HG03045 (cell line): ENCODE measurements at regions not wholly inside any gene's neighbourhood (a gene's known extent, or its start where the extent isn't known, plus 50 kb on each side); places are given as distances from the start of the nearest gene placed in this dataset.
"Not testable (repeated sequence)": the region's sequence is repeated elsewhere in the genome, so short reads cannot be mapped to it uniquely, and the experiment has no call there.

ENCODE experiments used
- ATAC-seq: cut with Tn5 transposase; IDR thresholded peaks from one replicate; pipeline ENCODE4 v1.9.1; 2021; ENCODE audit warnings: mild to moderate bottlenecking, moderate library complexity; ENCODE audit not compliant: unreplicated experiment

GRCh38 chr6:6932968-6933367, 174.8 kb upstream of the RREB1 start:
- ATAC-seq, result no peak

DNA sequence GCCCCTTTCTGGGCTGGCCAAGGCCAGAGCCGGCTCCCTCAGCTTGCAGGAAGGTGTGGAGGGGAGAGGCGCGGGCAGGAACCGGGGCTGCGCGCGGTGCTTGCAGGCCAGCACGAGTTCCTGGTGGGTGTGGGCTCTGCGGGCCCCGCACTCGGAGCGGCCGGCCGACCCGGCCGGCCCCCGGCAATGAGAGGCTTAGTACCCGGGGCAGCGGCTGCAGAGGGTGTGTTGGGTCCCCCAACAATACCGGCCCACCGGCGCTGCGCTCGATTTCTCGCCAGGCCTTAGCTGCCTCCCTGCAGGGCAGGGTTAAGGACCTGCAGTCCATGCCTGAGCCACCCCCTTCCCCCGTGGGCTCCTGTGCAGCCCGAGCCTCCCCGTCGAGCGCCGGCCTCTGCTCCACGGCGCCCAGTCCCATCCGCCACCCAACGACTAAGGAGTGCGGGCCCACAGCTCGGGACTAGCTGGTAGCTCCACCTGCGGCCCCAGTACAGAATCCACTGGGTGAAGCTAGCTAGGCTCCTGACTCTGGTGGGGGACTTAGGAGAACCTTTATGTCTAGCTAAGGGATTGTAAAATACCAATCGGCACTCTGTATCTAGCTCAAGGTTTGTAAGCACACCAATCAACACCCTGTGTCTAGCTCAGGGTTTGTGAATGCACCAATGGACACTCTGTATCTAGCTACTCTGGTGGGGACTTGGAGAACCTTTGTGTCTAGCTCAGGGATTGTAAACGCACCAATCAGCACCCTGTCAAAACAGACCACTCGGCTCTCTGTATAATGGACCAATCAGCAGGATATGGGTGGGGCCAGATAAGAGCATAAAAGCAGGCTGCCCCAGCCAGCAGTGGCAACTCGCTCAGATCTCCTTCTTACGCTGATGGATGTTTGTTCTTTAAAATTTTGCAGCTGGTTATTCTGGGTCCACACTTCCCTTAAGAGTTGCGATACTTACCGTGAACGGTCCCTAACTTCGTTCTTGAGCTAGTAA, 167.4 kb upstream of the RREB1 start:
- ATAC-seq, result no peak

GRCh38 chr6:6941201-6941600, 166.6 kb upstream of the RREB1 start:
- ATAC-seq, result no peak

DNA sequence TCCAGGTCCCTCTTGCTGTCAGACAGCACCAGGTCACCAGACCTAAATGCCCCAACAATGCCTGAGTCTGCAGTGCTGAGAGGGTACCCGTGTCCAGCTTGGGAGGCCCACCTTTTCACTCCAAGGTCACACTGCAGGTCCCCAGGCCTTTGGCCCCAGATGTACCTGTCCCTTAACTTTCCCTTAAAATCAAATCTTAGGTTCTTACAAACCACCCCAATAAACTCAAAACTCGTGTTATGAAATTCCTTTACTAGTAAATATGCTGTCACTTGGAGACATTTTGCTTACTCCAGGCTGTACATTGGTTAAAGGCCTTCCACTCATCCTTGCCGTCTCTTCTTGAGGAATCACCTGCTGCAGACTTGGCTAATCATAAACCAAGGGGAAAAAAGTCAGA, 165.7 kb upstream of the RREB1 start:
- ATAC-seq, result no peak

- peak; percentile 77 for ATAC-seq
Measured at GRCh38 chr6:6942831-6943230, 164.9 kb upstream of the RREB1 start.

DNA sequence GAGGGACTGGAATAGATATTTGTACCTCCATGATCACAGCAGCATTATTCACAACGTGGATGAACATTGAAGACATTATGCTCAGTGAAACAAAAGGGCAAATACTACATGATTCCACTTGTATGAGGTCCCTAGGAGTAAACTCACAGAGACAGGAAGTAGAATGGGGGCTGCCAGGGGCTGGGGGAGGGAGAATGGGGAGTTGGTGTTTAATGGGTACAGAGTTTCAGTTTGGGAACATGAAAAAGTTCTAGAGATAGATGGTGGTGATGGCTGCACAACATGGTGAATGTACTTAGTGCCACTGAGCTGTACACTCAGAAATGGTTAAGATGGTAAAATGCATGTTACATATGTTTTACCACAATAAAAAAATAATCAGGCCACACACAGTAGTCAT, 164.3 kb upstream of the RREB1 start:
- ATAC-seq, result no peak

DNA sequence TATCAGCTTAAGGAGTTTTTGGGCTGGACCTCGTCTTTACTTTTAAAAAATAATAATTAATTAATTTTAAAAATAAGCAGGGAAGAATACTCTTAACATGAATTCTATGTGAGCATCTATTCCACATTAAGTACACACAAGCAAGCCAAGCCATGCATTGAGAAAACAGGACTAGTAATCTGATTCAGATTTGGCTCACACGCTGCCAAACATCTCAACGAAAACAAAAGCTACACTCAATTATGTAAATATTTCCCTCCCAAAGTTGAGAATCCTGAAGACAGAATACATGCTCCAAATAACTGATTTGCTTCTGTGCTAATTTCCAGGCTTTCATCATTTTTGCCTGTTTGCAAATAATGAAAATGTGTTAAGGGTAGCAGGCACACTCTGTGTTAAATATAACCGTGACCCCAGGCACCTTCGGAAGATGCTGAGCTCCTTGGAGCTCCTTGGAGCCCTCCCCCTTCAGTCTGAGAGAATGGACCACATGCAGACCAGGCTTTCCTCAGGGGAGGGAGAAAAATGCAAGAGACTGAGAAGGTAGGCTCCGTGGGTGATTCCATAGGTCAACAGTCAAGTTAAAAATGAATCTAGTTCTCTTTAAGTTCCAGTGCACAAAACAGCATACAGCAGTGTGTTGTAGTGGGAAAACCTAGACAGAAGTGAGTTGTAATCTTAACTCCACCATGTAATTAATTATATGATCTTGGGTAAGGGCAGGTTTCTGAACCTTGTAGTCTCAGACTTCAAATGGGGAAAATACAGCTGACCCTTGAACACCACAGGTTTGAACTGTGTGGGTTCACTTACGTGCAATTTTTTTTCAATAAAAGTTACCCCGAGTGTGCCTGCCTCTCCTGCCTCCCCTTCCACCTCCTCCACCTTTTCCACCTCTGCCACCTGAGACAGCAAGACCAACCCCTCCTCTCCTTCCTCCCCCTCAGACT, 161.3 kb upstream of the RREB1 start:
- ATAC-seq, result no peak

DNA sequence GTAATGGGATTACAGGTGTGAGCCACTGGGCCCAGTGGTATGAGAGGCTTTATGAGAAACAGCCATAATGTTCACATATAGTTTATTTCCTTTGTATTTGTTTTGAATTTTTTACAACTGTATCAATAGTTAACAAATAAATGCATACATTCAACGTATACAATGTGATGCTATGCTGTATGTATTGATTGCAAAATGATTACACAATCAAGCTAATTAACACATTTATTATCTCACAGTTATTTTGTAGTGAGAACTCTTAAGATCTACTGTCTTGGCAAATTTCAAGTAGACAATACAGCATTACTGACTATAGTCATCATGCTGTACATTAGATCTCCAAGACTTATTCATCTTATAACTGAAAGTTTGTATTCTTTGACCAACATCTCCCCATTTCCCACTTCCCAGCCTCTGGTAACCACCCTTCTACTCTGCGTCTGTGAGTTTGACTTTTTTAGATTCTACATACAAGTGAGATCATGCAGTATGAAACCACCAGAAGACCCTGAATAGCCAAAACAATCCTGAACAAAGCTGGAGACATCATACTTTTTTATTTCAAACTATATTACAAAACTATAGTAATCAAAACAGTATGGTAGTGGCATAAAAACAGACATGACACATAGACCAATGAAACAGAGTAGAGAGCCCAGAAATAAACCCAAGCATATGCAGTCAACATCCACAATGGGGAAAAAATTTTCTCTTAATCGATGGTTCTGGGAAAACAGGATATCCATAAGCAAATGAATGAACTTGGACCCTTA, 157.2 kb upstream of the RREB1 start:
- ATAC-seq, result no peak

- no peak for ATAC-seq
Measured at GRCh38 chr6:6951355-6951754, 156.4 kb upstream of the RREB1 start.

DNA sequence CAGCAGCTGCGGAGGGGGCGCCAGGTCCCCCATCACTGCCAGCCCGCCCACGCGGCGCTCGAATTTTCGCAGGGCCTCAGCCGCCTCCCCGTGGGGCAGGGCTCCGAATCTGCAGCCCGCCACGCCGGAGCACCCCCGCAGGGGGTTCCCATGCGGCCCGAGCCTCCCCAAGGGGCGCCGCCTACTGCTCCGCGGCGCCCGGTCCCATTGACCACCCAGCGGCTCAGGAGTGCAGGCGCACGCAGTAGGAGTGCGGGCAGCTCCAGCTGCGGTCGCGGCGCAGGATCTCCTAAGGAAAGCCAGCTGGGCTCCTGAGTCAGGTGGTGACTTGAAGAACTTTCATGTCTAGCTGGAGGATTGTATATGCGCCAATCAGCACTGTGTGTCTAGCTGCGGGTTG, 155.3 kb upstream of the RREB1 start:
- no peak for ATAC-seq

DNA sequence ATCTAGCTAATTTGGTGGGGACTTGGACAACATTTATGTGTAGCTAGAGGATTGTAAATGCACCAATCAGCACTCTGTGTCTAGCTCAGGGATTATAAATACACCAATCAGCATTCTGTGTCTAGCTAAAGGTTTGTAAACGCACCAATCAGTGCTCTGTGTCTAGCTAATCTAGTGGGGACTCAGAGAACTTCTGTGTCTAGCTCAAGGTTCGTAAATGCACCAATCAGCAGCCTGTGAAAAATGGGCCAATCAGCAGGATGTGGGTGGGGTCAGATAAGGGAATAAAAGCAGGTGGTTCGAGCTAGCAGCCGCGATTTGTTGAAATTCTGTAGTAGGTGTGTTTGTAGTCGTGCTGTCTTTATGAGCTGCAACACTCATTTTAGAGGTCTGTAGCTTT, 154.8 kb upstream of the RREB1 start:
- ATAC-seq, result not testable (repeated sequence)

DNA sequence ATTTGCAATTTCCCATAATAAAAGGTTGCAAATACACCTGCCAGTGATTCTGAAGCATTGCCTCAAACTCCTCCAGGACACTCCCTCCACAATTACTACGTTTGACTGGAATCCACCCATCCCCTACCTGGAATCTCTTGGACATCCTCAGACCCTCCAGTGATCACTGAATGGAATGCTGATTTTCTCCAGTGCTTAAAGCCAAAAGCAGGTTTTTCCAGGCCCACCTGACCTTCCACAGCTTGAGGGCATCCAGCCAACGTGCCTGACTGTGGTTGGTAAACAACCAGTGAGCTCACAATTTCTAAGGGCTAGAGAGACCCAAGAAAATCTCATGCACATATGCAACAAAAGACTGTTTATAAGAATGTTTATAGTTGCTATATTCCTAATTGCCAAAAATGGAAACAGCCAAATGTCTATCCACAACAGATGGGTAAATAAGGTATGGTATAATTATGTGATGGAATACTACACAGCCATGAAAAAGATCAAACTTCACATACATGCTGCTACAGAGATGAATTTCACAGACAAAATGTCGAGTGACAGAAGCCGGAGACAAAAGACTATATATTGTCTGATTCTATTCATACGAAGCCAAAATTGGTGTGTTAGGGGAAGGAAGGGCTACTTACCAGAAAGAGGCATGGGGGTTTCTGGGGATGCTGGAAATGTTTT, 147.1 kb upstream of the RREB1 start:
- ATAC-seq, result no peak

- no peak for ATAC-seq
Measured at GRCh38 chr6:6962086-6962485, 145.7 kb upstream of the RREB1 start.

GRCh38 chr6:6962699-6963098, 145.1 kb upstream of the RREB1 start:
- no peak for ATAC-seq

- not testable (repeated sequence) for ATAC-seq
Measured at GRCh38 chr6:6963390-6963789, 144.4 kb upstream of the RREB1 start.

DNA sequence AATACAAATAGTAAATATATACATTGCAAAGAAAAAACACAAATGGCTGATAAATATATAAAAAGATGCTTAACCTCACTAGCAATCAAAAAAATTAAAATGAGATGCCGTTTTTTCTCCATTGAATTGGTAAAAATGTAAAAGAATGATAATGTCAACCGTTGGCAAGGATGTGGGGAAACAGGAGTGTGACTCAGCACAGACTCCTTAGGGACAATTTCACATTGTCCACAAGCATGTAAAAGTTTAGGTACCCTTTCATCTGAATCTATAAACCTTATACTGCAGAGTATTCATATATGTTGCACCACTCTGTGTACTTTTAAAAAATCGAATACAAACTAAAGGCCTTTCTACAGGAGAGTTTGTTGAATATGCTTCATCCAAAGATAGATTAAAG, 143.1 kb upstream of the RREB1 start:
- no peak for ATAC-seq

DNA sequence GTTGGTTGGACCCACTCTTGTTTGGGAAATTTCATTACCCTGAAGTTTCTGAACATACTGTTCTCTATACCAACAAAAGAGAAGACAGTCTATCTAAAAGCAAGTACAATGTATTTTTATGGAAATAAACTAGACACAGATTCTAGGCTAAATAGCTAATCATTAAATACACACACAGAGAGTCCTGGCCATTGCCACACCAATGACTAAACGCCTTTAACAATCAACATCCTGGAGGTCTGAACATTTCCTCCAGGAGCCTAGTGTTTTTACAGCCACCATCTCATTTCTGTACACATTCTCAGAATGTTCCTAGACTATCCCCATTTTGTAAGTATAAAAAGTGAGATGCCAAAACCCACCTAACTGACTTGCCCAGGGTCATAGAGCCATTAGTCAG, 141.6 kb upstream of the RREB1 start:
- no peak for ATAC-seq

DNA sequence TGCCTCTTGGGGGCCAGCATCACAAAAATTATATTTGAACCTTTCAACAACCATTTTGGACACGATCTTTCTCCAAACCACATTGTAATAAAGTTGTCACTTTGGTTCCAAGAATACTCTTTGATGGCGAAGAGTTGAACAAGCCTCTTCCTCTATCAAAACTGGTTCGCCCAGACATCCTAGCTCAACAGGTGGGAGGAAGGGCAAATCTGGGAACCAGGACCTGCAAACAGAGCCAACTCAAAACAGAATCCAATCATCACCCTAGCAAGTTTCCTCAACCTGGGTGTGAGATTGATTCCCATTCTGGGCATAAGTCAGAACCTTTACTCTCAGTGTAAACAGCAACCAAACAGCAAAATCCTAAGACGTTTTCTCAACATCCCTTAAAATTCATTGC, 141.2 kb upstream of the RREB1 start:
- ATAC-seq, result no peak

DNA sequence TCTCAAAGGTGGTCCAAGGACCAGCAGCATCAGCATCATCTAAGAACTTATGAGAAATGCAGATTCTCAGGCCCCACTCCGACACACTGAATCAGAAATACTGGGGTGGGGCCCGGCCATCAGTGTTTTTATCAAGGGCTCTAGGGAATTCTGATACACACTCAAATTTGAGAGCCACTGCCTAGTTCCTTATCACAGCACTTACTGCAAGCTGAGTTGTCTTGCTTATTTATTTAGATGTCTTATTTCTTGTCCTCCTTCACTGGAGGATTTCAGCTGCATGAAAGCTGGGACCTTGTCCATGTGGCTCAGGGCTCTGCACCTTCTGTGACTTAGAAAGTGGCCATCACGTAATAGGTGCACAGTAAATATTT, 139.4 kb upstream of the RREB1 start:
- ATAC-seq, result no peak
